ENCODE measurements at regions not wholly inside any gene's neighbourhood (a gene's known extent, or its start where the extent isn't known, plus 50 kb on each side); places are given as distances from the start of the nearest gene placed in this dataset.

DNA sequence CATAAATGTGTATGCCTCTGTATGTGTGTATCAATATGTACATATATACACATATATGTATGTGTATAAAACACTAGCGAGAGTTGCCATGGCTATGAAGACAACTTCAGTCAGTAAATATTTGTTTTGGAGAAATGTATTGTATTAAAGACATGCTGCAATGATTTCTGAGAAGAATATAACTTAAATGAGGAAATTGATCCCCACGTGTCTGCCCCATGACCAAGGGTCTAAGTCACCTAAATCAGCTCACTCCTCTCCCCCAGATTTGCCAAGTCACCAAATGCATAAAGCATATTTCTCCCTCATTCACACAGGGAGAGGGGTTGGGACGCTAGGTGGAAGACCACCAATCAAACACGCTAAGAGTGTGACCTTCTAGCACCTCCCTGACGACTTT is 58.3 kb upstream of the LYST start:
- DNase-seq (ENCODE audit: low read depth in 1 of 2, low spot score in 1 of 2) = no peak

- no peak for DNase-seq (ENCODE audit: low read depth in 1 of 2, low spot score in 1 of 2)
Measured at GRCh38 chr1:235923466-235924021, 56.8 kb upstream of the LYST start.

- no peak for DNase-seq (ENCODE audit: low read depth in 1 of 2, low spot score in 1 of 2)
Measured at GRCh38 chr1:235920596-235921375, 54.1 kb upstream of the LYST start.

- DNase-seq (ENCODE audit: low read depth in 1 of 2, low spot score in 1 of 2) = no peak
Measured at GRCh38 chr1:235919833-235920441, 53.2 kb upstream of the LYST start.

DNA sequence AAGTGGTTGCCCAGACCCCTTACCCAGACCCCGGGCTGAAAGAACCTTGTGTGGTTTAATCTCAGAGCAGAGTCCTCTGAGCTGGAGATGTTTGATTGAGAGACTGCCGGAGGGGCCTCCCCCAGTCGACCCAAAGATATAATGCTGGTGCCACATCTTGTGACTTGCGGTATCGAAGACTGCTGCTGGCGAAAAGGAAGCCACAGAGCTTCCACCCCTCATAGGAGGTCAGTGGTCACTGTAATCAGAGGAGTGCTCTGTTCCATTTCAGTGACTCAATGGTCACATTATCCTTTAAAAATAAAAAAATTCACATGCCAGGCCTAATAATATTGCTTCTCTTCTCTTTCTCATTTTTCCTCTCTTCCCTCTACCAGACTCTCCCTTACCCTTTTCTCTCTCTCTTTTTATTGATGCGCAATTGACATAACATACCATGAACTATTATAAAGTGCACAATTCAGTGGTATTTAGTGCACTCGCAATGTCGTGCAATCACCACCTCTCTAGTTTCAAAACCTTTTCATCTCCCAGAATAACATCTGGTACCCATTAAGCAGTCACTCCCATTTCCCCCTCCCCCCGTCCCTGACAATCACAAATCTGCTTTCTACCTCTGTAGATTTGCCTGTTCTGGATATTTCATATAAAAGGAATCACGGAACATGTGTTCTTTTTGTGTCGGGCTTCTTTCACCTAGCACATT is 52.6 kb upstream of the LYST start:
- DNase-seq (ENCODE audit: low read depth in 1 of 2, low spot score in 1 of 2) = no peak

DNA sequence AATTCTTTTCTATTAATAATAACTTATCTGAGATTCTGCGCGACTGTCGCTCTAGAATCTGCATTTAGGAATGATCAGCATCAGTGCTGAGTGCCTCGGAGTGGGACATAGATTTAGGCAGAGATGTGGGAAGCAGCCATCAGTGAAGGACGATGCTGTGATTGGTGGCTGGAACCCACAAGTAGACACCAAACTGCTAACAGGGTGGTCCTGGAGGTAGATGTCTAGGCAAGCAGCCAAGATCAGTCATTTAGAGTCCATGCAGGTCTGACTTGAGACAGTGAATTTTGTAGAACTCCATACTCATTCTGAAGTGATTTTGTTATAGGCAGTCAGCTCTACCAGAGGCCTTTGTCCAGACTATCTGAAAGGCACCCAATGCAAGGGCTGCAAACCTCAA is 51.8 kb upstream of the LYST start:
- no peak for DNase-seq (ENCODE audit: low read depth in 1 of 2, low spot score in 1 of 2)

GRCh38 chr1:235918032-235918431 is 51.3 kb upstream of the LYST start:
- DNase-seq (ENCODE audit: low read depth in 1 of 2, low spot score in 1 of 2) = no peak

- DNase-seq (ENCODE audit: low read depth in 1 of 2, low spot score in 1 of 2) = peak; percentile 29 to 35
Measured at GRCh38 chr1:235917267-235917811, 50.6 kb upstream of the LYST start.
